Upper lobe of left lung (tissue), 4 donors: ENCODE measurements at regions not wholly inside any gene's neighbourhood (a gene's known extent, or its start where the extent isn't known, plus 50 kb on each side); places are given as distances from the start of the nearest gene placed in this dataset.

Experiments used
- CTCF ChIP-seq, 6 experiments: fragments of 450-650 bp in 4 of 6; fragments of 200-600 bp in 2 of 6; sonication (generic) in 2 of 6; IDR thresholded peaks; one replicate each; pipeline ENCODE4 v1.5.1; 2016 to 2019; ENCODE audit warnings: antibody characterized with exemption in 6 of 6
- EP300 ChIP-seq, 4 donors: sonication (generic); formaldehyde crosslinking; IDR thresholded peaks; one replicate each; pipeline ENCODE4 v1.5.1; 2017; ENCODE audit warnings: antibody characterized with exemption in 4 of 4, control low read depth in 2 of 4
- POLR2A ChIP-seq, 4 donors: fragments of 450-650 bp; IDR thresholded peaks; one replicate each; pipeline ENCODE4 v1.5.1; 2016 to 2017; ENCODE audit warnings: antibody characterized with exemption in 4 of 4, mild to moderate bottlenecking in 2 of 4
- POLR2AphosphoS5 ChIP-seq, 2 donors: sonication (generic); formaldehyde crosslinking; IDR thresholded peaks; one replicate each; pipeline ENCODE4 v1.5.1; 2017; ENCODE audit warnings: antibody characterized with exemption in 2 of 2

GRCh38 chr10:76784076-76784475 is 853.5 kb downstream of the KCNMA1 start:
- no peak for TF ChIP-seq EP300 (IDR thresholded peaks at IDR 0.05)
- TF ChIP-seq CTCF (IDR thresholded peaks at IDR 0.05): no peak
- no peak for TF ChIP-seq POLR2AphosphoS5 (IDR thresholded peaks at IDR 0.05)
- TF ChIP-seq POLR2A (IDR thresholded peaks at IDR 0.05): no peak
